Astrocyte of the cerebellum (primary cell): ENCODE measurements at regions not wholly inside any gene's neighbourhood (a gene's known extent, or its start where the extent isn't known, plus 50 kb on each side); places are given as distances from the start of the nearest gene placed in this dataset.

Source experiments
- DNase-seq: peaks from one replicate; pipeline ENCODE4 v3.0.0-alpha.2; 2011; ENCODE audit warnings: low read depth
- H3K4me3 ChIP-seq: 2 replicates; pipeline ENCODE4 v1.5.1; 2011; ENCODE audit warnings: mild to moderate bottlenecking, low read depth, low read length, moderate library complexity
- CTCF ChIP-seq: IDR thresholded peaks from 2 replicates; pipeline ENCODE4 v1.5.1; 2012; ENCODE audit warnings: low read length, low read depth, moderate library complexity, mild to moderate bottlenecking; ENCODE audit errors: missing control alignments
- in situ Hi-C: cut with HindIII; loops from 2 replicates; pipeline ENCODE4 v1.10.0; 2017; ENCODE audit warnings: low sequenced_read_pairs

- DNase-seq = no peak
- in situ Hi-C loops = loop anchor here (25.0 kb wide), 1 partner anchor 373 kb away; no protein-coding TSS in a partner anchor
- TF ChIP-seq CTCF = no peak
- no peak overlapping the region for H3K4me3 ChIP-seq
Measured at GRCh38 chr5:145689235-145689634, 145.9 kb downstream of the PRELID2 start.

GRCh38 chr5:145687943-145688342 lies 147.2 kb downstream of the PRELID2 start:
- DNase-seq = no peak
- H3K4me3 ChIP-seq = no peak overlapping the region
- no peak for TF ChIP-seq CTCF
- in situ Hi-C loops = loop anchor here (25.0 kb wide), 1 partner anchor 374 kb away; no protein-coding TSS in a partner anchor

GRCh38 chr5:145685417-145685816 lies 149.7 kb downstream of the PRELID2 start:
- H3K4me3 ChIP-seq = no peak overlapping the region
- no peak for TF ChIP-seq CTCF
- DNase-seq = no peak
- in situ Hi-C loops = loop anchor here (25.0 kb wide), 1 partner anchor 377 kb away; no protein-coding TSS in a partner anchor

- TF ChIP-seq CTCF = no peak
- in situ Hi-C loops = loop anchor here (25.0 kb wide), 1 partner anchor 379 kb away; no protein-coding TSS in a partner anchor
- H3K4me3 ChIP-seq = no peak overlapping the region
- no peak for DNase-seq
Measured at GRCh38 chr5:145683431-145683830, 151.7 kb downstream of the PRELID2 start.

GRCh38 chr5:145682197-145682899 lies 152.8 kb downstream of the PRELID2 start:
- no peak for DNase-seq
- TF ChIP-seq CTCF = no peak
- H3K4me3 ChIP-seq = no peak overlapping the region
- in situ Hi-C loops = loop anchor here (25.0 kb wide), 1 partner anchor 380 kb away; no protein-coding TSS in a partner anchor

GRCh38 chr5:145681686-145682085 lies 153.5 kb downstream of the PRELID2 start:
- in situ Hi-C loops = loop anchor here (25.0 kb wide), 1 partner anchor 381 kb away; no protein-coding TSS in a partner anchor
- peak; percentile 63 for DNase-seq

More at GRCh38 chr5:145681686-145682085, 153.5 kb downstream of the PRELID2 start:
- peak; percentile 89 for TF ChIP-seq CTCF
- H3K4me3 ChIP-seq = no peak overlapping the region
